ENCODE measurements at regions not wholly inside any gene's neighbourhood (a gene's known extent, or its start where the extent isn't known, plus 50 kb on each side); places are given as distances from the start of the nearest gene placed in this dataset.
A peak's percentile ranks its signal among the peaks of the same experiment; 100 is the strongest.
"Not testable (repeated sequence)": the region's sequence is repeated elsewhere in the genome, so short reads cannot be mapped to it uniquely, and the experiment has no call there.

DNA sequence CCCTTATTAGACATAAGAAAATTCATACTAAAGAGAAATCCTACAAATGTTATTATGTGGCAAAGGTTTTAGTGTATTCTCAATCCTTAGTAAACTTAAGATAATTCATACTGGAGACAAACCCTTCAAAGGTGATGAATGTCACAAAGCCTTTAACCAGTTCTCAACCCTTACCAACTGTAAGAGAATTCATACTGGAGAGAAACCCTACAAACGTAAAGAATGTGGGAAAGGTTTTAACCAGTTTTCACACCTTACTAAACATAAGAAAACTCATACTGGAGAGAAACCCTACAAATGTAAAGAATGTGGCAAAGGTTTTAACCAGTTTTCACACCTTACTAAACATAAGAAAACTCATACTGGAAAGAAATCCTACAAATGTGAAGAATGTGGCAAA, 93.2 kb downstream of the ZNF680 start:
- DNase-seq: no peak

DNA sequence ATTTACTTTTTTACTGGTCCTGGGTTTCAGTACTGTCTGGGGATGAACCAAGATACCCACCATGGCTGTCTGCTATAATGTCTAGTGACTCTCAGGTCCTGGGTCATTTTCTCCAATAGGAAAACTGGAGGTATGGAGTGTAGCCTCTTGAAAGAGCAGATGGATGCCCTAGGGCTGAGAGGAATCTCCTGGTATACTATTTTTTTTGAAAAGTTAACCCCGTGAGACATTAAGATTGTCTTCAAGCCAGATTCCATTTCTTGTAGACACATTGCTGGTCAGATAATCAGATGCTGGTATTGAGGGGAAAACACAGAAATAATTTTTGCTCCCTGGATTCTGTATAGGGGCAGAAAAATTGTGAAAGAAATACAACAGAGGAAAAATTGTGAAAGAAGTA, 97.3 kb downstream of the ZNF680 start:
- no peak for DNase-seq

DNA sequence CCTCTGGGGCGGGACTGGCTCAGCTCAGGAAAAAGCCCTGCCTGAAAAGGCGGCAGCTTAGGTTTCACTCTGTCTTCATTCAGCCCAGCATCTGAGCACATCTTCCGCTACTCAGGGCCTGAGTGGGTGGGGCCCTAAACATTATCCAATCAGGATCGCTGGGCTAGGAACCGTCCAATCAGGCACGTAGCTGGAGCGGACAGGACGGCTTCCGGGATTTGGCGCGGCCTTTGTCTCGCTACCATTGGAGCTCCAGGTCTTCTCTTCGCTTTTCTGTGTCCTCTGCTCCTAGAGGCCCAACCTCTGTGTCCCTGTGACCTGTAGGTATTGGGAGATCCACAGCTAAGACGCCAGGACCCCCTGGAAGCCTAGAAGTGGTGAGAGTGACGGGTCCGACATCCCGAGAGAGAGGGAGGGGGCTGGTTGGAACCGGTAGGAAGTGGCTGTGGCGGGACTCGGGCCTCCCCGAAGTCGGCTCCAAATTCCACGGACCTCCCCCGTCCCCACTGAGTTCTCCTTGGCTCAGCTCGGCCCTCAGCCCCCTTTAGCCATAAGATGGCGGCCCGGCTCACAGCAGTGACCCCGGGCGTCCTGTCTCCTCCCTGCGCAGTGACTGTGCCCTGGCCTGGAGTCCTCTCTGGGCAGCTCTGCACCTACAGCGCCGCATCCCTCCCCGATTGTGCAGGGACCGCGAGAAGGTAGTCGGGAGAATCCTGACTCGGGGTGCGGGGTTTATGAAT, 99.1 kb downstream of the ZNF680 start:
- DNase-seq: peak; percentile 51

DNA sequence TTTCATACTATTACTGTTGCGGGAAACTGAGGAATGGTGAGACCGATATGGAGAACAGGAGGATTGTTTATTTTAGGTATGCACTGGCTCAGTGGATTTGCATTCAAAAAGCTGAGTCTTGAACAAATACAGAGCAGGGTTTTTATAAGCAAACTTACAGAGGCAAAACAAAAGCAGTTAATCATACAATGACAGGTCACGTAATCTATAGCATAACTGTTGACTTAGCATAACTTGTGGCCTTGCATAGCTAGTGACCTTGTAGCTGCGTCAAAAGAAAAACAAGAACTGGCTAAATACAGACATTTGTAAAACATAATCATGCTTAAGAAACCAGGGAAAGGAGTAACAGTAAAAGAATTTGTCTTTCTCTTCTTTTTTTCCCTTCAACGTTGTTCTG, 103.0 kb downstream of the ZNF680 start:
- not testable (repeated sequence) for DNase-seq

DNA sequence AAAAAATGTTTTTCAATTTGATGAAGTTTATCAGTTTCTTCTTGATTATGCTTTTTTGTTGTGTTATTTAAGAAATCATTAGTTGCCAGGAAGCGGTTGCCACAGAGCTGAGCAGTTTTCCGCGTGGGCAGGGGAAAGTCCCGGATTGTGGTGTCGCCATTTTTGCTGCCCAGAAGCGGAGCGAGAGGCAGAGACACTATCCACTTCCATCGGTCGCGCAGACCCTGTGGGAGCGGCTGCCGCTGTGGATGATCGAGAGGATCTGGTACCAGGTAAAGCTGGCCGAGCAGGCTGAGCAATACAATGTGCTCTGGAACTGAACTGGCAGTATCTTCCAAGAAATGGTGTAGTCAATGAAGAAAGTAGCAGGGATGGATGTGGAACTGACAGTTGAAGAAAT, 119.8 kb downstream of the ZNF736 start:
- DNase-seq: no peak

GRCh38 chr7:64431838-64432237, 118.1 kb downstream of the ZNF736 start:
- DNase-seq: no peak

GRCh38 chr7:64429232-64429631, 115.5 kb downstream of the ZNF736 start:
- DNase-seq: no peak

GRCh38 chr7:64425436-64425835, 111.7 kb downstream of the ZNF736 start:
- not testable (repeated sequence) for DNase-seq

- DNase-seq: no peak
These were observed 93.4 kb downstream of the ZNF736 start for GRCh38 chr7:64407148-64407547.
